Panc1 (cell line): ENCODE measurements at regions not wholly inside any gene's neighbourhood (a gene's known extent, or its start where the extent isn't known, plus 50 kb on each side); places are given as distances from the start of the nearest gene placed in this dataset.

Experiments
- CTCF ChIP-seq: fragments of 450-650 bp; IDR thresholded peaks from 2 replicates; pipeline ENCODE4 v1.5.1; 2017; ENCODE audit warnings: mild to moderate bottlenecking
- POLR2AphosphoS5 ChIP-seq: IDR thresholded peaks from 2 replicates; pipeline ENCODE4 v1.6.1; 2012; ENCODE audit warnings: mild to moderate bottlenecking, low read depth, low read length, moderate library complexity
- TCF7L2 ChIP-seq: IDR thresholded peaks from 2 replicates; pipeline ENCODE4 v1.6.1; 2011; ENCODE audit warnings: mild to moderate bottlenecking, low read depth, low read length, inconsistent platforms

GRCh38 chr6:85828973-85829372 lies 186.3 kb upstream of the SYNCRIP start:
- TF ChIP-seq CTCF (no peak), POLR2AphosphoS5 (no peak), TCF7L2 (no peak)
